CD4-positive, alpha-beta T cell treated with Interleukin-15 for 4 hours (primary cell): ENCODE measurements at regions not wholly inside any gene's neighbourhood (a gene's known extent, or its start where the extent isn't known, plus 50 kb on each side); places are given as distances from the start of the nearest gene placed in this dataset.
A peak's percentile ranks its signal among the peaks of the same experiment; 100 is the strongest.
"Not testable (repeated sequence)": the region's sequence is repeated elsewhere in the genome, so short reads cannot be mapped to it uniquely, and the experiment has no call there.

Experiments used
- DNase-seq: peaks from one replicate; pipeline ENCODE4 v3.0.0-alpha.2; 2020; ENCODE audit warnings: low spot score

GRCh38 chrX:46223499-46223898, 321.7 kb downstream of the ZNF674 start:
- not testable (repeated sequence) for DNase-seq

- no peak for DNase-seq
These were observed 324.4 kb downstream of the ZNF674 start for GRCh38 chrX:46220822-46221221.

- DNase-seq: no peak
These were observed 326.8 kb downstream of the ZNF674 start for GRCh38 chrX:46218373-46218772.

DNA sequence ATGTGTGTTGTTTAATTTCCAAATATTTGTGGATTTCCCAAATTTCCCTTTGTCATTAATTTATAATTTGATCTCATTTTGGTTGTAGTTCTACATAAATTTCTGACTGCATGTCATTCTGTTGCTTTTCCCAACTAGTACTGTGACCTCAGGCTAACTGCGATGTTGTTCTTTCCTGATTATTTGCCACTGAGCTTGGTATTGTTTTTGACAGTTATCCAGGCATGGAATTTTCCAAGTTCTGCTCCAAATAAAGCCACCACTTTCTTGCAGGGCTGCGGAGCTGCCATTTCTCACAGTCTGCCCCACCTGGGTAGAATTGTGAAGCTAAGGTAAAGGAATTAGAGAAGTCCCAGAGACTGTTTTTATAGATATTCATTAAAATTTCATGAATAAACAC, 328.8 kb downstream of the ZNF674 start:
- DNase-seq: no peak

- DNase-seq: no peak
These were observed 334.1 kb downstream of the ZNF674 start for GRCh38 chrX:46211079-46211478.

GRCh38 chrX:46209768-46210167, 335.5 kb downstream of the ZNF674 start:
- DNase-seq: no peak

- no peak for DNase-seq
These were observed 336.2 kb downstream of the ZNF674 start for GRCh38 chrX:46209037-46209436.

GRCh38 chrX:46208225-46208854, 336.9 kb downstream of the ZNF674 start:
- peak; percentile 0 for DNase-seq

DNA sequence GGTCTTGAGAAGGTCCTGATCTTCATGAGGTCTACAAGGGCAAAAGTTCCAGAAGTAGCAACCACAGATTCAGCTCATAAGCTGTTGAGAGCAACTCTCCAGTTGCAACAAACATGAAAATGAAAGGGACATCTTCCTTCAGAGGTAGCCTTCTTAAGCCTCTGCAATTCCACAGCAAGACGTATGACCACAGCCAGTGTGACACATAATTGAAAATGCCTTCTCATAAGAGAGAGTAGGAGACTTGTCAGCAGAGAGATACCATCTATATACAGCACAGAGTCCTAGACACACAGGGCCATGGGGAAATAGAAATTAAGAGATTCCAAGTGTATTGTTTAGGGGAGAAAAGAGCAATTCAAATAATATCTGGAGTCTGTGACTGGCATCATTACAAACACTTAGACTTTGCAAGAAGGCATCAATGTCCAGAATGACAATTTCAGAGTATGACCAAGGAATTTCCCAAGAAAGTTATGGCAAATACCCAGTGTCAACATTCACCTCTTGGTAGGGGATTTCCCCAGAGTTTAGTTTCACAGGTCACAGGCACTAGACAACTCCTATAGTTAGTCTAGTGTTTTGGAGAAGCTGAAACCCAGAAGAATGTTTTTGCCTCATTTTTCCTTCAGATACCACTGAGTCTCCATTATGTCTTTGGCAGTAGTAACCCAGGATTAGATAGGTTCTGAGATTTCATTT, 340.3 kb downstream of the ZNF674 start:
- no peak for DNase-seq

- DNase-seq: no peak
These were observed 342.3 kb downstream of the ZNF674 start for GRCh38 chrX:46202733-46203514.

GRCh38 chrX:46200413-46200812, 344.8 kb downstream of the ZNF674 start:
- DNase-seq: no peak

GRCh38 chrX:46198858-46199257, 346.4 kb downstream of the ZNF674 start:
- no peak for DNase-seq

DNA sequence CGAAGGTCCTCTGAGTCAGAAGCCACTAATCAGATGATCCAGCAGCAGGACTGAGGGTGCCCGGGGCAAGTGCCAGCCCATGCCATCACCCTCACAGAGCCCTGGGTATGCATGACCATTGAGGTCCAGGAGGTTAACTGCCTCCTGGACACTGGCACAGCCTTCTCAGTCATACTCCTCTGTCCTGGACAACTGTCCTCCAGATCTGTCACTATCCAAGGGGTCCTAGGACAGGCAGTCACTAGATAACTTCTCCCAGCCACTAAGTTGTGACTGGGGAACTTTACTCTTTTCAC, 358.5 kb downstream of the ZNF674 start:
- DNase-seq: not testable (repeated sequence)

- no peak for DNase-seq
These were observed 359.1 kb downstream of the ZNF674 start for GRCh38 chrX:46185923-46186810.

DNA sequence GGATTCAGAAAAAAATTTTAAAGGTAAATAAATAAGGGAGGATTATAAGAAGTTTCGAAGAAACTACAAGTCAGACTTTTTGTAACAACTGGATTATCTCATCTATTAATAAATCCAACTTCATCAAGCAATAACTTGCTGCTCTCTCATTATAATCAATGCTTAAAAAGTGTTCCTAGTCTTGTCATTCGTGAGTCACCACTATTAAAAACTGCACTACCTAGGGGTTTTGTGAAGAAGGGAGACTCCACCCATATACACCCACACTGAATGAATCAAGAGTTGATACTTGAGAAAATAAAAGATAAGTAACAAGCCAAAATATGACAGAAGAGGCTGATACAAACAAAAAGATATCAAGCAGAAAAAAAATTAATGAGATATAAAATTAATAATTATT, 360.5 kb downstream of the ZNF674 start:
- DNase-seq: no peak

DNA sequence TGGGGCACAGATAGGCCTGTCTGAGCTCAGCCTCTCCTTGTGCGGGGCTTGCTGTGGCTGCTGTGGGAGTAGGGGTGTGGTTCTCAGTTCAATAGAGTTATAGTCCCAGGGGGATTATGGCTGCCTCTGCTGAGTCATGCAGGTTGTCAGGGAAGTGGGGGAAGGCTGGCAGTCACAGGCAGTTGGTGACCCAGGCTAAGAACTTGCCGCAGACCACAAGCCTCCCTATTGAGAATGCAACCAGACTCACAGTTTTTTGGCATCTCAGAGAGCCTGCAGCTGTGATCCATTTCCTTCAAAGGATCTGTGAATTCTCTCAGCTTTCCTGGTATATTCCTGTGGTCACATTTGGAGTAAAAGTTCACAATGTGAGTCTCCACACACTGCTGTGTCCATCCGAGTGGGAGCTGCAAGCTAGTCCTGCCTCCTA, 364.9 kb downstream of the ZNF674 start:
- no peak for DNase-seq

- DNase-seq: no peak
These were observed 365.5 kb downstream of the ZNF674 start for GRCh38 chrX:46179748-46180147.

GRCh38 chrX:46178763-46179162, 366.5 kb downstream of the ZNF674 start:
- DNase-seq: no peak

DNA sequence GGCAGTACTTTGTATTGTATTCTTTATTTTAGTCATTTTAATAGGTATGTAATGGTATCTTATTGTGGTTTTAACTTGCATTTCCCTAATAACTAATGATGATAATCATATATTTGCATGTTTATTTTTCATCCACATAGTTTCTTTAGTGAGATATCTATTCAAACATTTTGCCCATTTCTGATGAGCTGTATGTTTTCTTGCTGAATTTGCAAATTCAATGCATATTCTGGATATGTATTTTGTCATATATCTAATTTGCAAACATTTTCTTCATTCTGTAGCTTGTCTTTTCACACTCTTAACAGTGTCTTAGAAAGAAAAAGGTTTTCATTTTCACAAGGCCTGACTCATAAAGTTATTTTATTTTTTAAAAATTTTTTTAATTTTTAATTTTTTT, 372.1 kb downstream of the ZNF674 start:
- DNase-seq: no peak

- not testable (repeated sequence) for DNase-seq
These were observed 373.8 kb downstream of the ZNF674 start for GRCh38 chrX:46171457-46171856.

- DNase-seq: no peak
These were observed 375.4 kb downstream of the ZNF674 start for GRCh38 chrX:46169808-46170207.

- no peak for DNase-seq
These were observed 377.0 kb downstream of the ZNF674 start for GRCh38 chrX:46168254-46168653.
